GM13976 (cell line): ENCODE measurements at regions not wholly inside any gene's neighbourhood (a gene's known extent, or its start where the extent isn't known, plus 50 kb on each side); places are given as distances from the start of the nearest gene placed in this dataset.

ENCODE experiments used
- DNase-seq: peaks from one replicate; pipeline ENCODE4 v3.0.0; 2012; ENCODE audit warnings: low spot score
- CTCF ChIP-seq: IDR thresholded peaks from 2 replicates; pipeline ENCODE4 v1.5.1; 2012; ENCODE audit warnings: borderline replicate concordance, mild to moderate bottlenecking; ENCODE audit not compliant: insufficient read depth; ENCODE audit errors: extremely low read depth, missing control alignments, control extremely low read depth
- in situ Hi-C: fragments of 300-500 bp; cut with MboI; formaldehyde crosslinking; loops from one replicate; pipeline ENCODE4 v1.12.0; 2022; ENCODE audit warnings: low sequenced_read_pairs, mixed read lengths, inconsistent platforms; ENCODE audit not compliant: unreplicated experiment

- no peak for DNase-seq
- in situ Hi-C loops: no loop called here
- TF ChIP-seq CTCF: no peak
Observed at GRCh38 chr14:101506926-101507835, 54.1 kb upstream of the DIO3 start.

GRCh38 chr14:101507836-101508150, 53.5 kb upstream of the DIO3 start:
- no peak for TF ChIP-seq CTCF
- in situ Hi-C loops: no loop called here
- DNase-seq: no peak

GRCh38 chr14:101508196-101508947, 52.9 kb upstream of the DIO3 start:
- in situ Hi-C loops: no loop called here
- no peak for TF ChIP-seq CTCF
- no peak for DNase-seq

GRCh38 chr14:101508948-101509729, 52.2 kb upstream of the DIO3 start:
- no peak for DNase-seq
- in situ Hi-C loops: no loop called here
- TF ChIP-seq CTCF: no peak

GRCh38 chr14:101509730-101510371, 51.4 kb upstream of the DIO3 start:
- TF ChIP-seq CTCF: no peak
- in situ Hi-C loops: no loop called here
- DNase-seq: no peak

GRCh38 chr14:101511199-101511598, 50.1 kb upstream of the DIO3 start:
- in situ Hi-C loops: no loop called here

More at GRCh38 chr14:101511199-101511598, 50.1 kb upstream of the DIO3 start:
- DNase-seq: no peak
- TF ChIP-seq CTCF: no peak
